IMR-90 (cell line): ENCODE measurements at regions not wholly inside any gene's neighbourhood (a gene's known extent, or its start where the extent isn't known, plus 50 kb on each side); places are given as distances from the start of the nearest gene placed in this dataset.

ENCODE experiments used
- ATAC-seq: fragments of 200-7000 bp; cut with Tn5 transposase; 2 replicates; pipeline ENCODE4 v1.9.1; 2020; ENCODE audit warnings: low read depth, mild to moderate bottlenecking, moderate library complexity
- BruUV-seq: library from RNA; stranded (reverse); fragments of 400-500 nt; replicated peaks from 2 replicates; lab custom pipeline; 2021; lab: Mats Ljungman, UMichigan
- CTCF ChIA-PET: fragments of 300-600 bp; formaldehyde crosslinking; extraction: SDS; loops from one replicate; lab custom pipeline; 2021; ENCODE audit warnings: antibody characterized with exemption; lab: Yijun Ruan, JAX
- POLR2A ChIA-PET: fragments of 300-600 bp; sonication (Branson Sonifier 250); formaldehyde crosslinking; loops from one replicate; lab custom pipeline; 2022; ENCODE audit warnings: antibody characterized with exemption; ENCODE audit not compliant: unreplicated experiment; lab: Charles Lee
- DNase-seq: peaks from one replicate; pipeline ENCODE4 v3.0.0; 2013
- H2AFZ ChIP-seq: replicated peaks from 2 replicates; pipeline ENCODE3; 2013; ENCODE audit warnings: low read length, mild to moderate bottlenecking; ENCODE audit not compliant: poor library complexity
- H2AK5ac ChIP-seq: 2 replicates; pipeline ENCODE4 v1.6.1; 2013; ENCODE audit warnings: low read depth, low read length, inconsistent platforms
- H2AK9ac ChIP-seq: replicated peaks from 2 replicates; pipeline ENCODE3; 2013; ENCODE audit warnings: mild to moderate bottlenecking, low read depth, low read length, moderate library complexity; ENCODE audit not compliant: poor library complexity
- H2BK120ac ChIP-seq: 2 replicates; pipeline ENCODE4 v1.6.1; 2013; ENCODE audit warnings: low read depth, low read length, inconsistent platforms
- H2BK15ac ChIP-seq: 3 replicates; pipeline ENCODE4 v1.6.1; 2013; ENCODE audit warnings: low read depth, low read length, inconsistent platforms
- H2BK20ac ChIP-seq: 2 replicates; pipeline ENCODE4 v1.6.1; 2013; ENCODE audit warnings: low read depth, mild to moderate bottlenecking, inconsistent platforms, low read length, moderate library complexity
- H2BK5ac ChIP-seq: 2 replicates; pipeline ENCODE4 v1.6.1; 2013; ENCODE audit warnings: mild to moderate bottlenecking, low read depth, low read length, inconsistent platforms; ENCODE audit not compliant: poor library complexity, severe bottlenecking
- H3K14ac ChIP-seq: replicated peaks from 2 replicates; pipeline ENCODE4 v1.6.1; 2013; ENCODE audit warnings: low read depth, low read length, inconsistent platforms
- H3K18ac ChIP-seq: 2 replicates; pipeline ENCODE4 v1.6.1; 2013; ENCODE audit warnings: low read depth, low read length, control low read depth
- H3K23ac ChIP-seq: 2 replicates; pipeline ENCODE4 v1.6.1; 2013; ENCODE audit warnings: low read depth, low read length, inconsistent platforms
- H3K27ac ChIP-seq: 2 replicates; pipeline ENCODE4 v1.5.1; 2013; ENCODE audit warnings: mild to moderate bottlenecking, control low read depth, low read length; ENCODE audit not compliant: insufficient read depth
- H3K27me3 ChIP-seq: 2 replicates; pipeline ENCODE4 v1.6.1; 2013; ENCODE audit warnings: low read length; ENCODE audit not compliant: control insufficient read depth, insufficient read depth
- H3K36me3 ChIP-seq: 2 replicates; pipeline ENCODE4 v1.6.1; 2013; ENCODE audit warnings: low read length, mixed read lengths; ENCODE audit not compliant: control insufficient read depth, insufficient read depth
- H3K4ac ChIP-seq: 2 replicates; pipeline ENCODE4 v1.6.1; 2013; ENCODE audit warnings: low read depth, low read length, inconsistent platforms
- H3K4me1 ChIP-seq: 2 replicates; pipeline ENCODE4 v1.6.1; 2013; ENCODE audit warnings: low read length, mixed read lengths; ENCODE audit not compliant: control insufficient read depth, insufficient read depth
- H3K4me2 ChIP-seq: 2 replicates; pipeline ENCODE4 v1.6.1; 2013; ENCODE audit warnings: low read depth, mild to moderate bottlenecking, control low read depth, low read length, moderate library complexity
- H3K4me3 ChIP-seq: 2 replicates; pipeline ENCODE4 v1.5.1; 2013; ENCODE audit warnings: low read depth, mild to moderate bottlenecking, control low read depth, low read length, moderate library complexity; ENCODE audit not compliant: insufficient read depth
- H3K56ac ChIP-seq: 2 replicates; pipeline ENCODE4 v1.6.1; 2013; ENCODE audit warnings: low read length, inconsistent platforms; ENCODE audit not compliant: insufficient read depth; ENCODE audit errors: extremely low read depth
- H3K79me1 ChIP-seq, 2 experiments: 2 replicates each; pipeline ENCODE4 v1.6.1; 2013; ENCODE audit warnings: low read length in 2 of 2, inconsistent platforms in 1 of 2, low read depth in 1 of 2
- H3K9ac ChIP-seq: 2 replicates; pipeline ENCODE4 v1.6.1; 2013; ENCODE audit warnings: low read depth, low read length, control low read depth
- H3K9me1 ChIP-seq: 2 replicates; pipeline ENCODE4 v1.6.1; 2013; ENCODE audit warnings: low read length, inconsistent platforms; ENCODE audit not compliant: insufficient read depth
- H3K9me3 ChIP-seq: 2 replicates; pipeline ENCODE4 v1.6.1; 2013; ENCODE audit warnings: low read length; ENCODE audit not compliant: control insufficient read depth, insufficient read depth
- H4K20me1 ChIP-seq: 2 replicates; pipeline ENCODE4 v1.6.1; 2013; ENCODE audit warnings: low read length, inconsistent platforms; ENCODE audit not compliant: insufficient read depth
- H4K5ac ChIP-seq: 2 replicates; pipeline ENCODE4 v1.6.1; 2013; ENCODE audit warnings: mild to moderate bottlenecking, low read depth, low read length, control low read depth
- H4K8ac ChIP-seq, 2 experiments: 2 replicates each; pipeline ENCODE4 v1.6.1; 2013; ENCODE audit warnings: low read depth in 2 of 2, low read length in 2 of 2, control low read depth in 1 of 2, inconsistent platforms in 1 of 2
- H4K91ac ChIP-seq: 2 replicates; pipeline ENCODE4 v1.6.1; 2013; ENCODE audit warnings: low read depth, low read length, inconsistent platforms; ENCODE audit not compliant: insufficient read depth
- BHLHE40 ChIP-seq: fragments of 150-350 bp; IDR thresholded peaks from 2 replicates; pipeline ENCODE4 v1.6.1; 2016; ENCODE audit warnings: mild to moderate bottlenecking, low read depth, low read length
- CHD1 ChIP-seq: IDR thresholded peaks from 2 replicates; pipeline ENCODE4 v1.6.1; 2012; ENCODE audit warnings: low read depth, low read length, improper control_type of control experiment
- FOS ChIP-seq: fragments of 150-350 bp; IDR thresholded peaks from 2 replicates; pipeline ENCODE4 v1.6.1; 2016; ENCODE audit warnings: low read depth, low read length
- MAZ ChIP-seq: IDR thresholded peaks from 2 replicates; pipeline ENCODE4 v1.6.1; 2012; ENCODE audit warnings: low read depth, mild to moderate bottlenecking, low read length, improper control_type of control experiment, moderate library complexity, borderline replicate concordance
- MXI1 ChIP-seq: IDR thresholded peaks from 2 replicates; pipeline ENCODE4 v1.6.1; 2012; ENCODE audit warnings: low read depth, mild to moderate bottlenecking, low read length, moderate library complexity, borderline replicate concordance
- POLR2A ChIP-seq: IDR thresholded peaks from 2 replicates; pipeline ENCODE4 v1.6.1; 2012; ENCODE audit warnings: mild to moderate bottlenecking, low read depth, low read length
- RAD21 ChIP-seq: IDR thresholded peaks from 2 replicates; pipeline ENCODE4 v1.6.1; 2012; ENCODE audit warnings: low read length, improper control_type of control experiment
- RCOR1 ChIP-seq: IDR thresholded peaks from 2 replicates; pipeline ENCODE4 v1.6.1; 2012; ENCODE audit warnings: mild to moderate bottlenecking, low read length, improper control_type of control experiment; ENCODE audit not compliant: insufficient replicate concordance
- RFX5 ChIP-seq: IDR thresholded peaks from 2 replicates; pipeline ENCODE4 v1.8.0; 2012; ENCODE audit warnings: low read depth, mild to moderate bottlenecking, low read length, moderate library complexity
- SMC3 ChIP-seq: fragments of 150-350 bp; IDR thresholded peaks from 2 replicates; pipeline ENCODE4 v1.6.1; 2016; ENCODE audit warnings: low read depth, mild to moderate bottlenecking, antibody characterized with exemption, low read length, moderate library complexity
- WGBS, 2 experiments: methylation state at CpG; one replicate each; pipeline versions ENCODE4 v1.1.5 to v1.1.7; 2013; ENCODE audit warnings: missing lambda C conversion rate in 2 of 2; ENCODE audit not compliant: insufficient read length in 1 of 2; ENCODE audit errors: extremely low coverage in 2 of 2; 5-methylcytosine and 5-hydroxymethylcytosine counted together
- dilution Hi-C: fragments of 300-500 bp; cut with HindIII; formaldehyde crosslinking; loops from one replicate; pipeline ENCODE4 v1.14.3; 2018; ENCODE audit warnings: low sequenced_read_pairs; ENCODE audit not compliant: unreplicated experiment
- in situ Hi-C: fragments of 300-500 bp; cut with MboI; formaldehyde crosslinking; loops from 3 replicates; pipeline ENCODE4 v1.14.3; 2019; ENCODE audit warnings: low sequenced_read_pairs, inconsistent platforms, mixed read lengths
- intact Hi-C: fragments of 100-400 bp; cut with micrococcal nuclease; formaldehyde crosslinking; loops from 2 replicates; pipeline ENCODE4 v1.10.0; 2022
- TF ChIP-seq, protein P1 (sequence below): conservative IDR thresholded peaks from 2 replicates; pipeline ENCODE4 v1.5.1; 2012; ENCODE audit warnings: mild to moderate bottlenecking, low read depth, low read length, improper control_type of control experiment
- TF ChIP-seq, protein P2 (sequence below): fragments of 150-350 bp; IDR thresholded peaks from 2 replicates; pipeline ENCODE4 v1.6.1; 2017; ENCODE audit warnings: mild to moderate bottlenecking, antibody characterized with exemption, low read length, low read depth

DNA sequence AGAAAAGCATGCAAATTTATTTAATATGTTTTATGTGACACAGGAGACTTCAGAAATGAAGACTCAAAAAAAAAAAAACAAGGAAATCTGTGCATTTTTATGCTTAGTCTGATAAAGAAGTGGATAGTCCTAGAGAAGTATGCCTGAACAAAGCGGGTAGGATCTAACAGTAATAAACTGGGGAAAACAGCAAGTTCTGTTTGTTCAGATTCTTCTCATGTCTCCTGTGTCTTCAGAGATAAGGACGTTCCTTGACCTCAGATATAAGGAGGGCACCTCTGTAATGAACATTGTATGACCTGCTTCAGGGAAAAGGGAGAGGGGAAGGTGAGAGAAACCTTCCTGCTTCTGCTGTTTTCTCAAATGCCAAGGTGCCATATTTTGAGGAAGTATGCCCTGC lies 67.7 kb upstream of the TNFSF18 start:
- no peaks in the 10 kb centered on the region for H3K27me3 ChIP-seq
- no peaks in the 10 kb centered on the region for H3K9me3 ChIP-seq
- H4K8ac ChIP-seq, result no peak overlapping the region
- ATAC-seq, result no peak
- 0 out of 2 replicates have a peak, but pooled peaks cover 4% of the 10 kb centered on the region for H3K9me1 ChIP-seq
- no peaks in the 10 kb centered on the region for H4K20me1 ChIP-seq
- CTCF ChIA-PET, result no interaction called here
- no peak overlapping the region for H2BK20ac ChIP-seq
- no peak overlapping the region for H2BK15ac ChIP-seq
- no peak overlapping the region for H2BK5ac ChIP-seq
- H3K4me3 ChIP-seq, result no peak overlapping the region
- no peak overlapping the region for H3K4ac ChIP-seq
- POLR2A ChIA-PET, result no interaction called here
- H2BK120ac ChIP-seq, result 0 out of 2 replicates have a peak overlapping the region, but pooled peaks have one; percentile 36
- H3K23ac ChIP-seq, result no peak overlapping the region
- H3K36me3 ChIP-seq, result no peaks in the 10 kb centered on the region
- no peak overlapping the region for H2AK9ac ChIP-seq
- BruUV-seq, result no TSS peak
- WGBS, 2 experiments, result 100% methylated on average over 1 of the region's 2 CpGs; no CpG with 5 or more reads in 1 of the 2 experiments
- dilution Hi-C loops (no loop called here), in situ Hi-C loops (no loop called here), intact Hi-C loops (no loop called here)
- no peak overlapping the region for H3K56ac ChIP-seq
- H3K79me1 ChIP-seq, result no peaks in the 10 kb centered on the region
- H4K5ac ChIP-seq, result no peak overlapping the region
- no peak overlapping the region for H3K14ac ChIP-seq
- no peak overlapping the region for H2AK5ac ChIP-seq
- no peak overlapping the region for H4K91ac ChIP-seq
- peaks cover 5% of the 10 kb centered on the region for H3K4me1 ChIP-seq
- H3K4me2 ChIP-seq, result no peak overlapping the region
- DNase-seq, result no peak
- no peak overlapping the region for H3K9ac ChIP-seq
- H3K27ac ChIP-seq, result no peak overlapping the region
- H2AFZ ChIP-seq, result no peak overlapping the region
- no peak overlapping the region for H3K18ac ChIP-seq
- TF ChIP-seq RCOR1 (no peak), POLR2A (no peak), CHD1 (no peak), RAD21 (no peak), RFX5 (no peak), FOS (no peak), SMC3 (no peak), BHLHE40 (no peak), MAZ (no peak), MXI1 (no peak)
- TF ChIP-seq, protein P1, sequence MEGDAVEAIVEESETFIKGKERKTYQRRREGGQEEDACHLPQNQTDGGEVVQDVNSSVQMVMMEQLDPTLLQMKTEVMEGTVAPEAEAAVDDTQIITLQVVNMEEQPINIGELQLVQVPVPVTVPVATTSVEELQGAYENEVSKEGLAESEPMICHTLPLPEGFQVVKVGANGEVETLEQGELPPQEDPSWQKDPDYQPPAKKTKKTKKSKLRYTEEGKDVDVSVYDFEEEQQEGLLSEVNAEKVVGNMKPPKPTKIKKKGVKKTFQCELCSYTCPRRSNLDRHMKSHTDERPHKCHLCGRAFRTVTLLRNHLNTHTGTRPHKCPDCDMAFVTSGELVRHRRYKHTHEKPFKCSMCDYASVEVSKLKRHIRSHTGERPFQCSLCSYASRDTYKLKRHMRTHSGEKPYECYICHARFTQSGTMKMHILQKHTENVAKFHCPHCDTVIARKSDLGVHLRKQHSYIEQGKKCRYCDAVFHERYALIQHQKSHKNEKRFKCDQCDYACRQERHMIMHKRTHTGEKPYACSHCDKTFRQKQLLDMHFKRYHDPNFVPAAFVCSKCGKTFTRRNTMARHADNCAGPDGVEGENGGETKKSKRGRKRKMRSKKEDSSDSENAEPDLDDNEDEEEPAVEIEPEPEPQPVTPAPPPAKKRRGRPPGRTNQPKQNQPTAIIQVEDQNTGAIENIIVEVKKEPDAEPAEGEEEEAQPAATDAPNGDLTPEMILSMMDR, result no peak
- TF ChIP-seq, protein P2, sequence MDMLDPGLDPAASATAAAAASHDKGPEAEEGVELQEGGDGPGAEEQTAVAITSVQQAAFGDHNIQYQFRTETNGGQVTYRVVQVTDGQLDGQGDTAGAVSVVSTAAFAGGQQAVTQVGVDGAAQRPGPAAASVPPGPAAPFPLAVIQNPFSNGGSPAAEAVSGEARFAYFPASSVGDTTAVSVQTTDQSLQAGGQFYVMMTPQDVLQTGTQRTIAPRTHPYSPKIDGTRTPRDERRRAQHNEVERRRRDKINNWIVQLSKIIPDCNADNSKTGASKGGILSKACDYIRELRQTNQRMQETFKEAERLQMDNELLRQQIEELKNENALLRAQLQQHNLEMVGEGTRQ, result no peak
